Parathyroid adenoma (tissue), 2 donors: ENCODE measurements at regions not wholly inside any gene's neighbourhood (a gene's known extent, or its start where the extent isn't known, plus 50 kb on each side); places are given as distances from the start of the nearest gene placed in this dataset.

Experiments
- H2AFZ ChIP-seq: fragments of 300-600 bp; sonication (generic); one replicate; pipeline ENCODE4 v1.7.0; 2017; ENCODE audit warnings: antibody characterized with exemption, mild to moderate bottlenecking
- H3K27ac ChIP-seq: fragments of 300-600 bp; sonication (generic); one replicate; pipeline ENCODE4 v1.7.0; 2017
- H3K27me3 ChIP-seq: fragments of 300-600 bp; sonication (generic); one replicate; pipeline ENCODE4 v1.7.0; 2017; ENCODE audit warnings: low read length; ENCODE audit not compliant: control insufficient read depth, insufficient read depth
- H3K36me3 ChIP-seq: fragments of 300-600 bp; sonication (generic); one replicate; pipeline ENCODE4 v1.7.0; 2017; ENCODE audit warnings: low read length; ENCODE audit not compliant: control insufficient read depth, insufficient read depth
- H3K4me1 ChIP-seq: fragments of 300-600 bp; sonication (generic); one replicate; pipeline ENCODE4 v1.7.0; 2017; ENCODE audit warnings: control low read depth
- H3K4me2 ChIP-seq: fragments of 300-600 bp; sonication (generic); one replicate; pipeline ENCODE4 v1.7.0; 2017; ENCODE audit warnings: low read length
- H3K4me3 ChIP-seq: fragments of 300-600 bp; sonication (generic); one replicate; pipeline ENCODE4 v1.7.0; 2017; ENCODE audit warnings: low read depth, low read length
- H3K79me2 ChIP-seq: fragments of 300-600 bp; sonication (generic); one replicate; pipeline ENCODE4 v1.7.0; 2017; ENCODE audit warnings: control low read depth
- H3K9ac ChIP-seq: fragments of 300-600 bp; sonication (generic); one replicate; pipeline ENCODE4 v1.7.0; 2017; ENCODE audit warnings: mild to moderate bottlenecking
- H3K9me3 ChIP-seq: fragments of 300-600 bp; sonication (generic); one replicate; pipeline ENCODE4 v1.7.0; 2017; ENCODE audit warnings: low read length; ENCODE audit not compliant: control insufficient read depth
- TF ChIP-seq, protein P1 (sequence below): fragments of 300-600 bp; sonication (generic); IDR thresholded peaks from one replicate; pipeline ENCODE4 v1.7.0; 2017; ENCODE audit warnings: antibody characterized with exemption, mild to moderate bottlenecking
- donor health status: primary hyperparathyroidism.

DNA sequence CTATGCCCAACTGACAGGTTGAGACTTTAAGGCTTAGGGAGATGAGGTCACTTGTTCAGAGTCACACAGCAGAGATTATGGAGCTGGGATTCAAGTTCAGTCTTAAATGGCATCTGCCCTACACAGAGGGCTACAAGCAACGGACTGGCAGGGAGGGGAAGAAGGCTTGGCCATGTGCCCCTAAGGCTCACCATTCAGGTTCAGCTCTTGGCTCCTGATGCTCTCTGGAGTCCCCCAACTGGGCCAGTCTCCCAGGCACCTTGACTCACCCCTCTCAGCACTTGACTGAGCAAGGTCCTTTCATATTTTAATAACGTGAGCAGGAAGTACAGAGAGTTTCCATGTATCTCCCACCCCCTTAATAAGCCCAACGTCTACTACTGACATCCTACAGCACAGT is 71.4 kb upstream of the MAFB start:
- Histone ChIP-seq H3K27ac (no peak overlapping the region), H3K79me2 (peaks cover 11% of the 10 kb centered on the region), H3K27me3 (no peaks in the 10 kb centered on the region), H3K4me2 (no peak overlapping the region), H3K4me1 (peaks cover 43% of the 10 kb centered on the region), H3K4me3 (no peak overlapping the region), H2AFZ (no peak overlapping the region), H3K9me3 (no peaks in the 10 kb centered on the region), H3K9ac (no peak overlapping the region), H3K36me3 (no peaks in the 10 kb centered on the region)
- TF ChIP-seq, protein P1, sequence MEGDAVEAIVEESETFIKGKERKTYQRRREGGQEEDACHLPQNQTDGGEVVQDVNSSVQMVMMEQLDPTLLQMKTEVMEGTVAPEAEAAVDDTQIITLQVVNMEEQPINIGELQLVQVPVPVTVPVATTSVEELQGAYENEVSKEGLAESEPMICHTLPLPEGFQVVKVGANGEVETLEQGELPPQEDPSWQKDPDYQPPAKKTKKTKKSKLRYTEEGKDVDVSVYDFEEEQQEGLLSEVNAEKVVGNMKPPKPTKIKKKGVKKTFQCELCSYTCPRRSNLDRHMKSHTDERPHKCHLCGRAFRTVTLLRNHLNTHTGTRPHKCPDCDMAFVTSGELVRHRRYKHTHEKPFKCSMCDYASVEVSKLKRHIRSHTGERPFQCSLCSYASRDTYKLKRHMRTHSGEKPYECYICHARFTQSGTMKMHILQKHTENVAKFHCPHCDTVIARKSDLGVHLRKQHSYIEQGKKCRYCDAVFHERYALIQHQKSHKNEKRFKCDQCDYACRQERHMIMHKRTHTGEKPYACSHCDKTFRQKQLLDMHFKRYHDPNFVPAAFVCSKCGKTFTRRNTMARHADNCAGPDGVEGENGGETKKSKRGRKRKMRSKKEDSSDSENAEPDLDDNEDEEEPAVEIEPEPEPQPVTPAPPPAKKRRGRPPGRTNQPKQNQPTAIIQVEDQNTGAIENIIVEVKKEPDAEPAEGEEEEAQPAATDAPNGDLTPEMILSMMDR = no peak

DNA sequence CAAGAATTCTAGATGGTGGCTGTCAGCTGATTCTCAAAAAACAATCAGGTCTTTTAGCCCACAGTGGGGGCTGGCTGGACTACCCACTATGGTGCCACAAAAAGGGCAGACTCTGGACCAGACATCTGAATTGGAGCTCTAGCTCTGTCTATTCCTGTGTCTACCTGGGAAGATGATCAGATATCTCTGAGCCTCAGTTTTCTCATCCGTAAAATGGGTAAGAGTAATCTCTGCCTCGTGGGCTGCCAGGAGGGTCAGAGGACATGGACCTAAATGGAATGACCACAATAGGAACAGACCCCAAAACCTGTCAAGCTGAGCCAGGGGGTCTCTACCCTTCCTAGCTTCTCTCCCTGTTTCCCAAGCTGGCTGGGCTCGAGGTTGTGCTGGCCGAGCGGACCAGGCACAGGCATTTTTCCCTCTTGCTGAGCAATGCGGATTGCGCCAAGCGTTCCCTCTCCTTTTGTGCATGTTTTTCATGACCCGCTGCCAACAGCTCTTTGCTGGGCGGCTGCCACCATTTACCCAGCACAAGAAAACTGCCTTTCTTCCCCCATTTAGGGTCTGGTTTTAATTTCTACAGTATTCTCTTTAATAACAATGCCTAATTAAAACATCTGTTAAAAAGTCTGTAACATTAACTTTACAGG is 74.7 kb upstream of the MAFB start:
- peak overlapping the region; percentile 38 for H3K27ac ChIP-seq
- H3K27me3 ChIP-seq = no peaks in the 10 kb centered on the region

DNA sequence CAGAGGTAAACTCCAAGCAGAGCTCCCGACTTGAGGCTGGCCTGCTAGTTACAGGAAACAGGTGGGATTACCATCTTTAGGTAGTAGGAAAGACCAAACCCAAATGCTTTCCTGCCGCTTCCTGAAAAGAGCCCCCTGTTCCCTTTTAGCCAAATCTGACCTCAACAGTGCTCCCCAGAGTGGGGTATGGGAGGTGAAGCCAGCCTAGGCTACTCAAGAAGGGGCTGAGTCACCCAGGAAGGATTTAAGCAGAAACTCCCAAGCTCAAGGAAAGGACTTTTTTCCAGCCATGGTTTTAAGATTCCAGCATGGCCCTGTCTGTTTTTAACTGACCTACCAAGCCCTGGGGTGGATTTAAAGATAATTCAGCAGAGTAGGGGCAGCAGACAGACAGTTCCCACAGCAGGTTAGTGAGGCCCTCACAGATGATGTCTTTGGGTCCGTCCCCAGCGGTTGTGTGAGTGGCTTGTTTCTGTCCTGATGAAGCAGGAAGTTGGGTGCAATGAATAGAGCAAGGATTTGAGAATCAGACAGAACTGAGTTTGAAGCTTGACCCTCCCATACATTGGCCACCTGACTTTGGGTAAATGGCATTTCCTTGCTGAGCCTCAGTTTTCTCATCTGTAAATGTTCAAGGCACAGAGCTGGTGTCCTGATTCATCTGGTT is 76.9 kb upstream of the MAFB start:
- H3K4me3 ChIP-seq = no peak overlapping the region
- no peak overlapping the region for H3K9ac ChIP-seq
- no peaks in the 10 kb centered on the region for H3K27me3 ChIP-seq
- peaks cover 11% of the 10 kb centered on the region for H3K79me2 ChIP-seq
- H3K4me2 ChIP-seq = no peak overlapping the region
- H3K36me3 ChIP-seq = no peaks in the 10 kb centered on the region
- peaks cover 37% of the 10 kb centered on the region for H3K4me1 ChIP-seq
- TF ChIP-seq, protein P1 = no peak
- no peak overlapping the region for H3K27ac ChIP-seq
- no peak overlapping the region for H2AFZ ChIP-seq
- no peaks in the 10 kb centered on the region for H3K9me3 ChIP-seq

More for the DNA sequence above, 74.7 kb upstream of the MAFB start:
- no peak overlapping the region for H3K4me2 ChIP-seq
- peaks cover 11% of the 10 kb centered on the region for H3K79me2 ChIP-seq
- H3K36me3 ChIP-seq = no peaks in the 10 kb centered on the region
- no peaks in the 10 kb centered on the region for H3K9me3 ChIP-seq
- TF ChIP-seq, protein P1 = no peak
- no peak overlapping the region for H2AFZ ChIP-seq
- no peak overlapping the region for H3K9ac ChIP-seq
- no peak overlapping the region for H3K4me3 ChIP-seq
- peaks cover 40% of the 10 kb centered on the region for H3K4me1 ChIP-seq

DNA sequence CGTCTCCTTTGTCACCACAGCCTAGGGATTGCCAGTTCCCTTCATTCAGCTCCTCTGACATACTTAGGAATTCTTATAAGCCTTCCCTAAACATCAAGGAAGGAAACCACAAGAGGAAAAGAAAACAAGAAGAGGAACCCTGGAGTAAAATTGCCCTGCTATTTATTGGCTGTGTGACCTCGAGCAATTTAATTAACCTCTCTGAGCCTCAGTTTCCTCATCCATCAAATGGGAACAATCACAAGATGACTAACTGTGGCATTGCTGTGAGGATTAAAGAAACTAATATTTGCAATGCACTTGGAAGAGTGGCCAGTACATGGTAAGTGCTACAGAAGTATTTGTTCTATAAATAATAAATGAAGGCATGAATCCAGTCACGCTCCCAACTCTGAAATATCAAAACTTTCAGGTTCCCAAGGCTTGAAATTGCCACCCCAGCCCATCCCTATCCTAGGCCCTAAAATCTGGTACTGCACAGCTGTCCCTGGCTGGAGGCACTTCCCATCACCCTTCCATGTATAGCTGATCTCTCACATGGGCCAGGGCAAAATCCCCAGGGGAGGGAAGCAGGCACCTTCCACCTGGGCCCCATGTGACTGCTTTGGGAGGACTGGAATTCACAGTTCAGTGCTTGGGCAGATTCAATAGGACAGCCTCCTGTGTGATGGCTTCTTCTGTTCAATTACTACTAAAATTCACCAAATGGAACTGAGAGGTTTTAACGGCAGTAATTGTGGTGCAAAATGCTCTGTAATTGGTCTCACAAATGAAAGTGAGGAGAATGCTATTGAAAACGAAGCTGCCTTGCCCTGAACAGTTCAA is 78.0 kb upstream of the MAFB start:
- Histone ChIP-seq H3K27ac (no peak overlapping the region), H3K4me2 (no peak overlapping the region), H3K36me3 (no peaks in the 10 kb centered on the region), H3K4me1 (peaks cover 40% of the 10 kb centered on the region), H2AFZ (no peak overlapping the region), H3K79me2 (peaks cover 11% of the 10 kb centered on the region), H3K4me3 (no peak overlapping the region), H3K27me3 (no peaks in the 10 kb centered on the region), H3K9me3 (no peaks in the 10 kb centered on the region), H3K9ac (no peak overlapping the region)
- TF ChIP-seq, protein P1 = no peak
